ES-I3 (cell line): ENCODE measurements at regions not wholly inside any gene's neighbourhood (a gene's known extent, or its start where the extent isn't known, plus 50 kb on each side); places are given as distances from the start of the nearest gene placed in this dataset.
"Not testable (repeated sequence)": the region's sequence is repeated elsewhere in the genome, so short reads cannot be mapped to it uniquely, and the experiment has no call there.

ENCODE experiments used
- H3K36me3 ChIP-seq: 2 replicates; pipeline ENCODE4 v1.6.1; 2013; ENCODE audit warnings: mild to moderate bottlenecking, low read length, control low read depth, moderate library complexity; ENCODE audit not compliant: insufficient read depth
- H3K4me1 ChIP-seq: 2 replicates; pipeline ENCODE4 v1.6.1; 2013; ENCODE audit warnings: mild to moderate bottlenecking, control low read depth, low read length; ENCODE audit not compliant: insufficient read depth
- H3K9ac ChIP-seq: 2 replicates; pipeline ENCODE4 v1.6.1; 2013; ENCODE audit warnings: low read depth, mild to moderate bottlenecking, low read length, moderate library complexity
- H3K9me3 ChIP-seq: 2 replicates; pipeline ENCODE4 v1.6.1; 2013; ENCODE audit warnings: mild to moderate bottlenecking, low read length, moderate library complexity; ENCODE audit not compliant: control insufficient read depth, insufficient read depth

- Histone ChIP-seq H3K36me3 (no peaks in the 10 kb centered on the region), H3K9me3 (no peaks in the 10 kb centered on the region), H3K4me1 (no peaks in the 10 kb centered on the region), H3K9ac (no peak overlapping the region)
These were observed 506.3 kb upstream of the SPTLC3 start for GRCh38 chr20:12502443-12502842.

GRCh38 chr20:12504779-12505178 is 504.0 kb upstream of the SPTLC3 start:
- Histone ChIP-seq H3K36me3 (no peaks in the 10 kb centered on the region), H3K4me1 (no peaks in the 10 kb centered on the region), H3K9ac (no peak overlapping the region), H3K9me3 (no peaks in the 10 kb centered on the region)

GRCh38 chr20:12511499-12511898 is 497.3 kb upstream of the SPTLC3 start:
- no peaks in the 10 kb centered on the region for H3K4me1 ChIP-seq
- no peak overlapping the region for H3K9ac ChIP-seq
- no peaks in the 10 kb centered on the region for H3K9me3 ChIP-seq
- no peaks in the 10 kb centered on the region for H3K36me3 ChIP-seq

- no peaks in the 10 kb centered on the region for H3K36me3 ChIP-seq
- no peaks in the 10 kb centered on the region for H3K9me3 ChIP-seq
- H3K4me1 ChIP-seq = no peaks in the 10 kb centered on the region
- no peak overlapping the region for H3K9ac ChIP-seq
These were observed 496.0 kb upstream of the SPTLC3 start for GRCh38 chr20:12512755-12513154.

- H3K36me3 ChIP-seq = no peaks in the 10 kb centered on the region
- H3K9ac ChIP-seq = no peak overlapping the region
- no peaks in the 10 kb centered on the region for H3K9me3 ChIP-seq
- no peaks in the 10 kb centered on the region for H3K4me1 ChIP-seq
These were observed 480.7 kb upstream of the SPTLC3 start for GRCh38 chr20:12528104-12528503.

- Histone ChIP-seq H3K9me3 (no peaks in the 10 kb centered on the region), H3K9ac (no peak overlapping the region), H3K4me1 (no peaks in the 10 kb centered on the region), H3K36me3 (no peaks in the 10 kb centered on the region)
These were observed 480.2 kb upstream of the SPTLC3 start for GRCh38 chr20:12528591-12529041.

- Histone ChIP-seq H3K36me3 (no peaks in the 10 kb centered on the region), H3K4me1 (peaks cover 5% of the 10 kb centered on the region), H3K9me3 (no peaks in the 10 kb centered on the region), H3K9ac (no peak overlapping the region)
These were observed 477.1 kb upstream of the SPTLC3 start for GRCh38 chr20:12531626-12532025.

GRCh38 chr20:12535316-12535715 is 473.5 kb upstream of the SPTLC3 start:
- Histone ChIP-seq H3K4me1 (peaks cover 5% of the 10 kb centered on the region), H3K36me3 (no peaks in the 10 kb centered on the region), H3K9me3 (no peaks in the 10 kb centered on the region; the same call in 1 of the 2 replicates), H3K9ac (no peak overlapping the region)

- no peaks in the 10 kb centered on the region for H3K36me3 ChIP-seq
- H3K9me3 ChIP-seq = no peaks in the 10 kb centered on the region; the same call in 1 of the 2 replicates
- peaks cover 5% of the 10 kb centered on the region for H3K4me1 ChIP-seq
- no peak overlapping the region for H3K9ac ChIP-seq
These were observed 473.0 kb upstream of the SPTLC3 start for GRCh38 chr20:12535770-12536169.

- Histone ChIP-seq H3K9ac (no peak overlapping the region), H3K9me3 (no peaks in the 10 kb centered on the region), H3K4me1 (peaks cover 10% of the 10 kb centered on the region; the same call in 1 of the 2 replicates), H3K36me3 (no peaks in the 10 kb centered on the region)
These were observed 454.3 kb upstream of the SPTLC3 start for GRCh38 chr20:12554426-12554825.

GRCh38 chr20:12555369-12555768 is 453.4 kb upstream of the SPTLC3 start:
- H3K9ac ChIP-seq = no peak overlapping the region
- no peaks in the 10 kb centered on the region for H3K9me3 ChIP-seq
- H3K4me1 ChIP-seq = peaks cover 1% of the 10 kb centered on the region; the same call in 1 of the 2 replicates
- no peaks in the 10 kb centered on the region for H3K36me3 ChIP-seq

GRCh38 chr20:12555849-12556248 is 452.9 kb upstream of the SPTLC3 start:
- H3K4me1 ChIP-seq, H3K36me3 ChIP-seq: not testable (repeated sequence)

GRCh38 chr20:12557224-12557623 is 451.5 kb upstream of the SPTLC3 start:
- Histone ChIP-seq H3K4me1 (no peaks in the 10 kb centered on the region), H3K9ac (no peak overlapping the region), H3K36me3 (no peaks in the 10 kb centered on the region), H3K9me3 (no peaks in the 10 kb centered on the region)

More at GRCh38 chr20:12555849-12556248, 452.9 kb upstream of the SPTLC3 start:
- H3K9ac ChIP-seq, H3K9me3 ChIP-seq: not testable (repeated sequence)

GRCh38 chr20:12564979-12565378 is 443.8 kb upstream of the SPTLC3 start:
- Histone ChIP-seq H3K4me1 (no peaks in the 10 kb centered on the region), H3K36me3 (no peaks in the 10 kb centered on the region), H3K9ac (no peak overlapping the region), H3K9me3 (no peaks in the 10 kb centered on the region)

GRCh38 chr20:12566596-12566995 is 442.2 kb upstream of the SPTLC3 start:
- no peak overlapping the region for H3K9ac ChIP-seq
- H3K36me3 ChIP-seq = no peaks in the 10 kb centered on the region
- H3K9me3 ChIP-seq = no peaks in the 10 kb centered on the region
- H3K4me1 ChIP-seq = peaks cover 4% of the 10 kb centered on the region; the same call in 1 of the 2 replicates

- H3K36me3 ChIP-seq = no peaks in the 10 kb centered on the region
- peaks cover 10% of the 10 kb centered on the region for H3K4me1 ChIP-seq
These were observed 438.4 kb upstream of the SPTLC3 start for GRCh38 chr20:12570371-12570770.

More at GRCh38 chr20:12570371-12570770, 438.4 kb upstream of the SPTLC3 start:
- no peak overlapping the region for H3K9ac ChIP-seq
- H3K9me3 ChIP-seq = no peaks in the 10 kb centered on the region
